ENCODE measurements at regions not wholly inside any gene's neighbourhood (a gene's known extent, or its start where the extent isn't known, plus 50 kb on each side); places are given as distances from the start of the nearest gene placed in this dataset.

DNA sequence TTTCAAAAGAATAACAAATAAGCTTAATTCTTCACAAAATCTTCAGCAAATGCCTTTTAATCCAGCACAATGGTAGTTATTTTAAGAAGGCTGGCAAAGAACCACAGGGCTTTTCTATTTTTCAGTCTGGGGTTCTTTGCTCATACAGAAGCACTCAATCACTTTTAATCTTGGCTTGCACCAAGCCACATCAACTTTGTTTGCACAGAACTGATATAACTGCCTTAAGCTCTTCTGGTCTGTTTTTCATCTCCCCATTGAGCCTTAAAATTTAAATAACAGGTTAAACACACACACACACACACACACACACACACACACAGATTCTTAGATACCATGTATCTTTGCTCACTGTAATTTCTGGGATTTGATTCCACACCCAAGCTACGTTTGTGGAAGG is 377.0 kb downstream of the GATA3 start:
- TF ChIP-seq, protein P1, sequence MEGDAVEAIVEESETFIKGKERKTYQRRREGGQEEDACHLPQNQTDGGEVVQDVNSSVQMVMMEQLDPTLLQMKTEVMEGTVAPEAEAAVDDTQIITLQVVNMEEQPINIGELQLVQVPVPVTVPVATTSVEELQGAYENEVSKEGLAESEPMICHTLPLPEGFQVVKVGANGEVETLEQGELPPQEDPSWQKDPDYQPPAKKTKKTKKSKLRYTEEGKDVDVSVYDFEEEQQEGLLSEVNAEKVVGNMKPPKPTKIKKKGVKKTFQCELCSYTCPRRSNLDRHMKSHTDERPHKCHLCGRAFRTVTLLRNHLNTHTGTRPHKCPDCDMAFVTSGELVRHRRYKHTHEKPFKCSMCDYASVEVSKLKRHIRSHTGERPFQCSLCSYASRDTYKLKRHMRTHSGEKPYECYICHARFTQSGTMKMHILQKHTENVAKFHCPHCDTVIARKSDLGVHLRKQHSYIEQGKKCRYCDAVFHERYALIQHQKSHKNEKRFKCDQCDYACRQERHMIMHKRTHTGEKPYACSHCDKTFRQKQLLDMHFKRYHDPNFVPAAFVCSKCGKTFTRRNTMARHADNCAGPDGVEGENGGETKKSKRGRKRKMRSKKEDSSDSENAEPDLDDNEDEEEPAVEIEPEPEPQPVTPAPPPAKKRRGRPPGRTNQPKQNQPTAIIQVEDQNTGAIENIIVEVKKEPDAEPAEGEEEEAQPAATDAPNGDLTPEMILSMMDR (IDR thresholded peaks at IDR 0.05) = no peak
- TF ChIP-seq POLR2A (IDR thresholded peaks at IDR 0.05) (no peak), EP300 (IDR thresholded peaks at IDR 0.05) (no peak)
